RWPE2 (cell line): ENCODE measurements at regions not wholly inside any gene's neighbourhood (a gene's known extent, or its start where the extent isn't known, plus 50 kb on each side); places are given as distances from the start of the nearest gene placed in this dataset.
A peak's percentile ranks its signal among the peaks of the same experiment; 100 is the strongest.

Experiments used
- ATAC-seq: fragments of 200-7000 bp; cut with Tn5 transposase; 3 replicates; pipeline ENCODE4 v1.9.1; 2021; ENCODE audit warnings: low read depth
- DNase-seq: peaks from one replicate; pipeline ENCODE4 v3.0.0-alpha.2; 2020; ENCODE audit warnings: low spot score
- H3K27ac ChIP-seq: fragments of 450-650 bp; 2 replicates; pipeline ENCODE4 v1.5.1; 2017; ENCODE audit warnings: mild to moderate bottlenecking; ENCODE audit not compliant: poor library complexity, severe bottlenecking
- H3K27me3 ChIP-seq: fragments of 250-450 bp; sonication (Bioruptor Pico); 2 replicates; pipeline ENCODE4 v1.5.1; 2021; ENCODE audit warnings: mild to moderate bottlenecking, moderate library complexity; ENCODE audit not compliant: insufficient read depth, poor library complexity, severe bottlenecking
- H3K36me3 ChIP-seq: fragments of 250-450 bp; sonication (Bioruptor Pico); 2 replicates; pipeline ENCODE4 v1.5.1; 2020; ENCODE audit warnings: low read depth, mild to moderate bottlenecking, moderate library complexity
- H3K4me1 ChIP-seq: fragments of 250-450 bp; sonication (Bioruptor Pico); 2 replicates; pipeline ENCODE4 v1.5.1; 2021; ENCODE audit warnings: mild to moderate bottlenecking, moderate library complexity; ENCODE audit not compliant: insufficient read depth, poor library complexity, severe bottlenecking
- H3K4me3 ChIP-seq: fragments of 250-450 bp; sonication (Bioruptor Pico); 2 replicates; pipeline ENCODE4 v1.5.1; 2021; ENCODE audit warnings: mild to moderate bottlenecking, moderate library complexity; ENCODE audit not compliant: severe bottlenecking
- H3K9me3 ChIP-seq: fragments of 250-450 bp; sonication (Bioruptor Pico); 2 replicates; pipeline ENCODE4 v1.5.1; 2021; ENCODE audit warnings: mild to moderate bottlenecking, moderate library complexity; ENCODE audit not compliant: severe bottlenecking
- CTCF ChIP-seq: fragments of 450-650 bp; IDR thresholded peaks from one replicate; pipeline ENCODE4 v1.5.1; 2017; ENCODE audit warnings: mild to moderate bottlenecking, moderate library complexity; ENCODE audit not compliant: poor library complexity, severe bottlenecking

DNA sequence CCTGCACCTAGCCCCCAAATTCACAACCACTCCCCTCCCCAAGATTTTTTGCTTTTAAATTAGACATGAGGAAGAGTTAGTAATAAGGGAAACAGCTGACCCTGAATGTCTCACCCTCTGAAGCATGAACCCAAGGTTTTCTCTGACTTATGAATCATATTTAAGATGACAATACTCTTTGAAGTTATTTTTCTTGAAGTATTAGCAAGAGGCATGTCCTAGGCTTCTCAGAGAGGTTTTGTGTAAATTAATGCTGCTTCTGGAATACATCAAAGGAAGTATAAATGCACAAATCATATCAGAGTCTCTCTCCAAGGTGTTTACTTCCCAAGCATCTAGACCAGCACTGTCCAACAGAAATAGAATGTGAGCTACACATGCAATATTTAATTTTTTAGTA lies 408.1 kb upstream of the MARCKS start:
- Histone ChIP-seq H3K27me3 (no peaks in the 10 kb centered on the region), H3K36me3 (no peaks in the 10 kb centered on the region), H3K27ac (peak overlapping the region; percentile 70), H3K4me1 (peaks cover 42% of the 10 kb centered on the region), H3K9me3 (no peaks in the 10 kb centered on the region), H3K4me3 (no peak overlapping the region)
- no peak for TF ChIP-seq CTCF
- DNase-seq (no peak), ATAC-seq (peak; percentile 77; the same call in 2 of the 3 replicates)

GRCh38 chr6:113450061-113450465 lies 407.1 kb upstream of the MARCKS start:
- Histone ChIP-seq H3K27me3 (no peaks in the 10 kb centered on the region), H3K27ac (peak overlapping the region; percentile 70), H3K36me3 (no peaks in the 10 kb centered on the region), H3K9me3 (no peaks in the 10 kb centered on the region), H3K4me1 (peaks cover 42% of the 10 kb centered on the region), H3K4me3 (no peak overlapping the region)
- ATAC-seq (peak; percentile 74), DNase-seq (no peak)
- no peak for TF ChIP-seq CTCF

DNA sequence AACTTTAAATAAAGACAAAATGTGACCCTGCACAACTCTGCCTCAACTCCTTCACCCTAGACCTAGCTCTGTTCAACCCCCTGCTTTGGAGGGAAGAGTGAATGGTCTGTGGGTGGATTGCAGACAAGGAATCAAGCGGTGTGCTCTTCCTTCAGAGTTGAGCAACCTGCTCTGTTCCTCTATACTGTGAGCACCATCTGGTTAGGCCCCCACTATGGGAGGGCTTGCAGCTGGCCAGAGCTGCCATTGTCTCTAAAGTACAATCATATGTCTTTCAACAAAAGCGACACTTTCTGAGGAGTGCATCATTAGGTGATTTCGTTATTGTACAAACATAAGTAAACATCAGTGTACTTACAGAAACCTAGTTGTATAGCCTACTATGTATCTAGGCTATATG lies 406.1 kb upstream of the MARCKS start:
- Histone ChIP-seq H3K27me3 (no peaks in the 10 kb centered on the region), H3K4me1 (peaks cover 42% of the 10 kb centered on the region), H3K27ac (peak overlapping the region; percentile 45), H3K36me3 (no peaks in the 10 kb centered on the region), H3K4me3 (no peak overlapping the region), H3K9me3 (no peaks in the 10 kb centered on the region)
- DNase-seq (no peak), ATAC-seq (no peak)
- TF ChIP-seq CTCF: no peak

DNA sequence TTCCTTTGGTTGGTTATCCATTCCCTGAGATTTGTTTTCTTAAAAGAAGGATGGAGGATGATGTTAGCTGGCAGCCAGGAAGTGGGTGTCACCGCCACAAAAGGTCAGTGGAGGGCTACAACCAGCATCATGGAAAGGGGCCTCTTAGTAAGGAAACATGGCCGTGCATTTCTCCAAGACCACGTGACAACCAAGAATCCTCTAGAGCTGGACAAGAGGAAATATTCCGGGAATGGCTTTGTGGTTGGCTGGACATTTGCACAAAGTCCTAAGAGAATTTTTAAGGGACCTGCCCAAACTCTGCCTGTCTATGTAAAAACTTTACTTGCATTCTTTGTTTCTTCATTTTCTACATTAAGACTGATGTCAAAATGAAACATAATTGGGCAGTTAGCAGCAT lies 399.9 kb upstream of the MARCKS start:
- Histone ChIP-seq H3K27me3 (no peaks in the 10 kb centered on the region), H3K27ac (no peak overlapping the region), H3K4me3 (no peak overlapping the region), H3K36me3 (no peaks in the 10 kb centered on the region), H3K4me1 (no peaks in the 10 kb centered on the region), H3K9me3 (no peaks in the 10 kb centered on the region)
- DNase-seq (no peak), ATAC-seq (no peak)
- TF ChIP-seq CTCF: no peak

GRCh38 chr6:113457751-113458150 lies 399.4 kb upstream of the MARCKS start:
- TF ChIP-seq CTCF: no peak

More at GRCh38 chr6:113457751-113458150, 399.4 kb upstream of the MARCKS start:
- Histone ChIP-seq H3K4me3 (no peak overlapping the region), H3K27ac (no peak overlapping the region), H3K27me3 (no peaks in the 10 kb centered on the region), H3K4me1 (no peaks in the 10 kb centered on the region), H3K36me3 (no peaks in the 10 kb centered on the region), H3K9me3 (no peaks in the 10 kb centered on the region)
- DNase-seq: no peak
- ATAC-seq: no peak
